A549 (cell line): ENCODE measurements at regions not wholly inside any gene's neighbourhood (a gene's known extent, or its start where the extent isn't known, plus 50 kb on each side); places are given as distances from the start of the nearest gene placed in this dataset.

Experiments
- ATAC-seq, 2 experiments: fragments of 200-7000 bp in 1 of 2; fragments of >200 bp in 1 of 2; cut with Nextera tagmentation in 1 of 2; cut with Tn5 transposase in 1 of 2; 3 replicates each; pipeline versions ENCODE4 v1.8.0 to v1.9.1; 2018 to 2020; ENCODE audit warnings: mild to moderate bottlenecking in 1 of 2, moderate library complexity in 1 of 2
- CTCF ChIA-PET: fragments of 300-600 bp; sonication (Branson Sonifier 250); formaldehyde crosslinking; extraction: SDS; loops from one replicate; lab custom pipeline; 2021; ENCODE audit warnings: antibody characterized with exemption, inconsistent platforms; lab: Yijun Ruan, JAX
- POLR2A ChIA-PET: fragments of 350-600 bp; formaldehyde crosslinking; extraction: SDS; loops from one replicate; lab custom pipeline; 2021; ENCODE audit warnings: antibody characterized with exemption, inconsistent platforms; lab: Yijun Ruan, JAX
- DNase-seq, 2 experiments: peaks; one replicate each; pipeline versions ENCODE4 v3.0.0 to v3.0.0-alpha.2; 2011 to 2016; ENCODE audit warnings: low read depth in 1 of 2, low spot score in 1 of 2
- FAIRE-seq: peaks from 2 replicates; lab custom pipeline; 2011; peaks lifted over from hg19 to GRCh38; lab: Jason Lieb, UNC
- H3K27ac ChIP-seq, 2 experiments: fragments of >200 bp; sonication (Bioruptor Twin); formaldehyde crosslinking; 3 replicates each; pipeline ENCODE4 v1.5.1; 2016 to 2017
- H3K4me1 ChIP-seq: fragments of >200 bp; sonication (Bioruptor Twin); formaldehyde crosslinking; 3 replicates; pipeline ENCODE4 v1.6.1; 2016
- H3K4me2 ChIP-seq: fragments of >200 bp; sonication (Bioruptor Twin); formaldehyde crosslinking; 3 replicates; pipeline ENCODE4 v1.6.1; 2016
- H3K4me3 ChIP-seq: fragments of >200 bp; sonication (Bioruptor Twin); formaldehyde crosslinking; 3 replicates; pipeline ENCODE4 v1.5.1; 2016
- H3K9me3 ChIP-seq: fragments of >200 bp; sonication (Bioruptor Twin); formaldehyde crosslinking; 3 replicates; pipeline ENCODE4 v1.6.1; 2016
- BHLHE40 ChIP-seq: IDR thresholded peaks from 2 replicates; pipeline ENCODE4 v1.6.1; 2012; ENCODE audit warnings: low read depth, low read length, inconsistent platforms
- CBX2 ChIP-seq: fragments of 200-600 bp; sonication (generic); IDR thresholded peaks from 2 replicates; pipeline ENCODE4 v1.6.1; 2016; ENCODE audit warnings: low read depth, mild to moderate bottlenecking, borderline replicate concordance
- EHF ChIP-seq: fragments of 250-450 bp; sonication (Bioruptor Pico); IDR thresholded peaks from 2 replicates; pipeline ENCODE4 v1.5.0; 2020; ENCODE audit warnings: mild to moderate bottlenecking
- EP300 ChIP-seq, 2 experiments: fragments of >200 bp; sonication (Bioruptor Twin); formaldehyde crosslinking; IDR thresholded peaks; 2 replicates in 1 of 2; 3 replicates in 1 of 2; pipeline ENCODE4 v1.6.1; 2016 to 2017
- FOSB ChIP-seq: fragments of 250-450 bp; sonication (Bioruptor Pico); IDR thresholded peaks from 2 replicates; pipeline ENCODE4 v1.5.0; 2020; ENCODE audit warnings: mild to moderate bottlenecking, moderate library complexity
- FOSL2 ChIP-seq, 2 experiments: fragments of 450-650 bp in 1 of 2; fragments of >200 bp in 1 of 2; sonication (Bioruptor Twin) in 1 of 2; formaldehyde crosslinking; IDR thresholded peaks; 2 replicates each; pipeline versions ENCODE4 v1.5.0 to v1.6.1; 2016 to 2020; ENCODE audit warnings: mild to moderate bottlenecking in 1 of 2, moderate library complexity in 1 of 2
- FOXS1 ChIP-seq: fragments of 250-450 bp; sonication (Bioruptor Pico); IDR thresholded peaks from 2 replicates; pipeline ENCODE4 v1.5.0; 2020; ENCODE audit warnings: mild to moderate bottlenecking, moderate library complexity
- GATA3 ChIP-seq: IDR thresholded peaks from 2 replicates; pipeline ENCODE4 v1.6.1; 2012; ENCODE audit warnings: borderline replicate concordance
- HDAC2 ChIP-seq: fragments of 200-600 bp; sonication (generic); IDR thresholded peaks from 2 replicates; pipeline ENCODE4 v1.6.1; 2016
- HEYL ChIP-seq: fragments of 250-450 bp; sonication (Bioruptor Pico); IDR thresholded peaks from 2 replicates; pipeline ENCODE4 v1.8.0; 2021; ENCODE audit warnings: mild to moderate bottlenecking, moderate library complexity
- HOXB13 ChIP-seq: fragments of 250-450 bp; sonication (Bioruptor Pico); IDR thresholded peaks from 2 replicates; pipeline ENCODE4 v1.5.0; 2020; ENCODE audit warnings: low read depth, mild to moderate bottlenecking, moderate library complexity
- HOXB5 ChIP-seq: fragments of 250-450 bp; sonication (Bioruptor Pico); IDR thresholded peaks from 2 replicates; pipeline ENCODE4 v1.5.0; 2020; ENCODE audit warnings: mild to moderate bottlenecking, moderate library complexity
- JUN ChIP-seq, 2 experiments: fragments of >200 bp; sonication (Bioruptor Twin); formaldehyde crosslinking; IDR thresholded peaks; 2 replicates in 1 of 2; 3 replicates in 1 of 2; pipeline ENCODE4 v1.6.1; 2016 to 2017
- JUNB ChIP-seq: fragments of >200 bp; sonication (Bioruptor Twin); formaldehyde crosslinking; IDR thresholded peaks from 2 replicates; pipeline ENCODE4 v1.6.1; 2016
- KDM1A ChIP-seq: fragments of 200-600 bp; sonication (generic); IDR thresholded peaks from 2 replicates; pipeline ENCODE4 v1.6.1; 2016; ENCODE audit warnings: low read depth, mild to moderate bottlenecking
- KDM5A ChIP-seq: fragments of 200-600 bp; sonication (generic); IDR thresholded peaks from 2 replicates; pipeline ENCODE4 v1.6.1; 2016; ENCODE audit warnings: antibody characterized with exemption, mild to moderate bottlenecking
- MAZ ChIP-seq: fragments of 150-350 bp; IDR thresholded peaks from 2 replicates; pipeline ENCODE4 v1.6.1; 2014; ENCODE audit warnings: antibody characterized with exemption, low read depth, low read length, borderline replicate concordance
- MYC ChIP-seq: IDR thresholded peaks from 2 replicates; pipeline ENCODE4 v1.6.1; 2012; ENCODE audit warnings: mild to moderate bottlenecking, inconsistent platforms, low read length, improper control_type of control experiment, borderline replicate concordance
- NFE2L2 ChIP-seq: fragments of 150-350 bp; conservative IDR thresholded peaks from 2 replicates; pipeline ENCODE4 v1.6.1; 2014; ENCODE audit warnings: low read length
- NPAS2 ChIP-seq: fragments of 250-450 bp; sonication (Bioruptor Pico); IDR thresholded peaks from 2 replicates; pipeline ENCODE4 v1.8.0; 2022; ENCODE audit warnings: mild to moderate bottlenecking, moderate library complexity, borderline replicate concordance
- NR3C1 ChIP-seq: fragments of >200 bp; sonication (Bioruptor Twin); formaldehyde crosslinking; IDR thresholded peaks from 3 replicates; pipeline ENCODE4 v1.6.1; 2017
- PHF8 ChIP-seq: fragments of 200-600 bp; sonication (generic); IDR thresholded peaks from 2 replicates; pipeline ENCODE4 v1.6.1; 2016; ENCODE audit warnings: low read depth, mild to moderate bottlenecking, antibody characterized with exemption, moderate library complexity, borderline replicate concordance
- POLR2AphosphoS2 ChIP-seq: conservative IDR thresholded peaks from 2 replicates; pipeline ENCODE4 v1.6.1; 2012; ENCODE audit warnings: low read length, improper control_type of control experiment, inconsistent platforms
- RAD21 ChIP-seq, 2 experiments: fragments of >200 bp in 1 of 2; sonication (Bioruptor Twin) in 1 of 2; formaldehyde crosslinking in 1 of 2; IDR thresholded peaks in 1 of 2; conservative IDR thresholded peaks in 1 of 2; 2 replicates in 1 of 2; 3 replicates in 1 of 2; pipeline ENCODE4 v1.6.1; 2012 to 2018; ENCODE audit warnings: inconsistent platforms in 1 of 2
- RARB ChIP-seq: fragments of 250-450 bp; sonication (Bioruptor Pico); IDR thresholded peaks from 2 replicates; pipeline ENCODE4 v1.8.0; 2021; ENCODE audit warnings: mild to moderate bottlenecking, moderate library complexity
- RCOR1 ChIP-seq: fragments of 150-350 bp; IDR thresholded peaks from 2 replicates; pipeline ENCODE4 v1.6.1; 2014; ENCODE audit warnings: antibody characterized with exemption, low read length, low read depth
- RFX5 ChIP-seq: fragments of 450-650 bp; IDR thresholded peaks from 2 replicates; pipeline ENCODE4 v1.7.1; 2014; ENCODE audit warnings: antibody characterized with exemption, mild to moderate bottlenecking, moderate library complexity
- TFCP2L1 ChIP-seq: fragments of 250-450 bp; sonication (Bioruptor Pico); IDR thresholded peaks from 2 replicates; pipeline ENCODE4 v1.5.0; 2021; ENCODE audit warnings: mild to moderate bottlenecking
- ZC3H11A ChIP-seq: fragments of 450-650 bp; IDR thresholded peaks from 2 replicates; pipeline ENCODE4 v1.6.1; 2014; ENCODE audit warnings: antibody characterized with exemption, mild to moderate bottlenecking
- ZNF302 ChIP-seq: fragments of 250-450 bp; sonication (Bioruptor Pico); IDR thresholded peaks from 2 replicates; pipeline ENCODE4 v1.9.0; 2021; ENCODE audit warnings: inconsistent platforms, mild to moderate bottlenecking, moderate library complexity
- WGBS: methylation state at CpG from one replicate; pipeline ENCODE4 v1.1.6; 2017; ENCODE audit errors: missing lambda C conversion rate; 5-methylcytosine and 5-hydroxymethylcytosine counted together
- TF ChIP-seq, protein P1 (sequence below): fragments of 200-600 bp; sonication (generic); IDR thresholded peaks from 2 replicates; pipeline ENCODE4 v1.6.1; 2016; ENCODE audit warnings: antibody characterized with exemption, mild to moderate bottlenecking, moderate library complexity
- TF ChIP-seq, protein P2 (sequence below): fragments of >200 bp; sonication (Bioruptor Twin); formaldehyde crosslinking; IDR thresholded peaks from 2 replicates; pipeline ENCODE4 v1.6.1; 2016
- TF ChIP-seq, protein P3 (sequence below): fragments of 250-450 bp; sonication (Bioruptor Pico); IDR thresholded peaks from 2 replicates; pipeline ENCODE4 v1.5.0; 2021; ENCODE audit warnings: mild to moderate bottlenecking, moderate library complexity, borderline replicate concordance

DNA sequence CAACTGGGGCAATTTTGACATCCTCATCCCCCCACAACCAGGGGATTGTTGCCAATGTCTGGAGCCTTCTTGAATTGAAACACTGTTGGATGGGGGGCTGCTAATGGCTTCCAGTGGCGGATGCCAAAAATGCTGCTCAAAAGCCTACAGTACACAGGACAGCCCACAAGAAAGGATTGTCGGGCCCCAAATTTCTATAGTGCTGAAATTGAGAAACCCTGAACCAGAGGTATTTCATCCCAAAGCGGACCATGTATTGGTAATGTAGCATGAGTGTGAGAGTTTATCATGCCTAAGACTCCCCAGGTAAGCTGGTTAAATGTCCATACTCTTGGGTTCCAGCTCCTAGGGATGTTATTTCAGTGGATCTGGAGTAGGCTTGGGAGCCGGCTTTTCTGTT is 544.0 kb downstream of the BCL11B start:
- 13% methylated on average over 4 of the region's 4 CpGs for WGBS
- no peak for TF ChIP-seq HDAC2
- no peak for TF ChIP-seq RAD21 (conservative IDR thresholded peaks at IDR 0.05 in 1 of 2, IDR thresholded peaks at IDR 0.05 in 1 of 2)
- no peak for TF ChIP-seq RFX5
- TF ChIP-seq TFCP2L1: no peak
- no peak for TF ChIP-seq KDM1A
- TF ChIP-seq EP300 (IDR thresholded peaks at IDR 0.05): no peak
- H3K9me3 ChIP-seq: no peaks in the 10 kb centered on the region
- no peak overlapping the region for H3K27ac ChIP-seq
- no peak for ATAC-seq
- FAIRE-seq: no peak
- ChIA-PET CTCF (no interaction called here), POLR2A (no interaction called here)
- no peaks in the 10 kb centered on the region for H3K4me1 ChIP-seq
- H3K4me2 ChIP-seq: no peak overlapping the region
- no peak for DNase-seq
- H3K4me3 ChIP-seq: no peak overlapping the region

DNA sequence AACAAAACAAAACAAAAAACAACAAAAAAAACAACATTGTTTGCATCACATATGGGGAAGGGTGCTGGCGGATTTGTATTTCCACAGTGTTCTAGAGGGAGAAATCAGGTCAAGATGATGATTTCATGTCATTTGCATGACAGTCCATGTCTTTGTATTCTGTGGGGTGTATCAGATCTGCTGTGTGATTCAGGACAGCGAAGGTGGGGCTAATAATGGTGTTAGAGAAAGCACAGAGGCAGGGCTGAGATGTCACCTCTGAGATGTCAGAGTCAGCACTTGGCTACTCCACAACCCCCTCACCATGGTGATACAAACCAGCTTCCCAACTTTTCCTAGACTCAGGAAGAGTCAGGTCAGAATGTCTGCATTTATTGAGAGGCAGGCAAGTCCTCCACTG is 543.2 kb downstream of the BCL11B start:
- FAIRE-seq: no peak
- 3% methylated on average over 2 of the region's 2 CpGs for WGBS
- CTCF ChIA-PET: no interaction called here

DNA sequence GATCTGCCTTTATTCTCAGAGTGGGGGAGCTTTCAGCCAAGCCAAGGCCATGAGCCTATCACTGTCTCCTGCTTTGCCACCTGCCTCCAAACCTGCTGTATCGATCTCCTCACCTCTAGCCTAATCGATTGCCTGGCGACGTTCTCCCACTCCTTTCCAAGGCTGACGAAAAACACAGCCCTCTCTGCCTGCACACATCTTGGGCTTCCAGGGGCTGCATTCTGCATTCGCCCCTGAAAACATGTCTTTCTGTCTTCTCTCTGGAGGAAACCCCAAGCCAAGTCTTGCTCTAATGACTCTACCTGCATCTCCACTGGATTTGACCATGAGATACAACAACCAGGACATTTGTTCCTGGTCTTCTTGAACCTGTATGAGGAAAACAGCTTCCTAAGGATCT is 540.7 kb downstream of the BCL11B start:
- no peaks in the 10 kb centered on the region for H3K4me1 ChIP-seq
- ChIA-PET POLR2A (no interaction called here), CTCF (no interaction called here)
- no peak for ATAC-seq
- no peak for DNase-seq
- H3K27ac ChIP-seq: no peak overlapping the region
- H3K4me3 ChIP-seq: no peak overlapping the region
- TF ChIP-seq NPAS2: no peak
- TF ChIP-seq KDM5A: no peak
- TF ChIP-seq CBX2: no peak
- TF ChIP-seq FOSB (CRISPR knock-in tag): no peak
- no peak for TF ChIP-seq MAZ
- no peak for TF ChIP-seq MYC
- TF ChIP-seq RCOR1: no peak
- no peak for TF ChIP-seq NFE2L2
- no peak for TF ChIP-seq RARB
- TF ChIP-seq NR3C1: no peak
- no peak for TF ChIP-seq EHF (CRISPR knock-in tag)
- TF ChIP-seq EP300 (IDR thresholded peaks at IDR 0.05): no peak
- no peak for TF ChIP-seq PHF8
- TF ChIP-seq ZC3H11A: no peak
- TF ChIP-seq HOXB5 (CRISPR knock-in tag): no peak
- FAIRE-seq: no peak
- 35% methylated on average over 6 of the region's 6 CpGs for WGBS
- H3K4me2 ChIP-seq: no peak overlapping the region
- no peaks in the 10 kb centered on the region for H3K9me3 ChIP-seq

More for the DNA sequence above, 543.2 kb downstream of the BCL11B start:
- Histone ChIP-seq H3K9me3 (no peaks in the 10 kb centered on the region), H3K27ac (no peak overlapping the region), H3K4me3 (no peak overlapping the region), H3K4me2 (no peak overlapping the region), H3K4me1 (no peaks in the 10 kb centered on the region)
- TF ChIP-seq HOXB13 (no peak), GATA3 (no peak), ZNF302 (CRISPR knock-in tag) (no peak), BHLHE40 (no peak), MYC (no peak), FOSL2 (IDR thresholded peaks at IDR 0.05) (no peak), FOSL2 (CRISPR knock-in tag; IDR thresholded peaks at IDR 0.05) (no peak), JUNB (no peak), NFE2L2 (no peak), NPAS2 (no peak), FOXS1 (CRISPR knock-in tag) (no peak), POLR2AphosphoS2 (no peak), KDM5A (no peak), ZC3H11A (no peak), JUN (IDR thresholded peaks at IDR 0.05) (no peak), RAD21 (conservative IDR thresholded peaks at IDR 0.05 in 1 of 2, IDR thresholded peaks at IDR 0.05 in 1 of 2) (no peak), HEYL (no peak), PHF8 (no peak)
- TF ChIP-seq, protein P1, sequence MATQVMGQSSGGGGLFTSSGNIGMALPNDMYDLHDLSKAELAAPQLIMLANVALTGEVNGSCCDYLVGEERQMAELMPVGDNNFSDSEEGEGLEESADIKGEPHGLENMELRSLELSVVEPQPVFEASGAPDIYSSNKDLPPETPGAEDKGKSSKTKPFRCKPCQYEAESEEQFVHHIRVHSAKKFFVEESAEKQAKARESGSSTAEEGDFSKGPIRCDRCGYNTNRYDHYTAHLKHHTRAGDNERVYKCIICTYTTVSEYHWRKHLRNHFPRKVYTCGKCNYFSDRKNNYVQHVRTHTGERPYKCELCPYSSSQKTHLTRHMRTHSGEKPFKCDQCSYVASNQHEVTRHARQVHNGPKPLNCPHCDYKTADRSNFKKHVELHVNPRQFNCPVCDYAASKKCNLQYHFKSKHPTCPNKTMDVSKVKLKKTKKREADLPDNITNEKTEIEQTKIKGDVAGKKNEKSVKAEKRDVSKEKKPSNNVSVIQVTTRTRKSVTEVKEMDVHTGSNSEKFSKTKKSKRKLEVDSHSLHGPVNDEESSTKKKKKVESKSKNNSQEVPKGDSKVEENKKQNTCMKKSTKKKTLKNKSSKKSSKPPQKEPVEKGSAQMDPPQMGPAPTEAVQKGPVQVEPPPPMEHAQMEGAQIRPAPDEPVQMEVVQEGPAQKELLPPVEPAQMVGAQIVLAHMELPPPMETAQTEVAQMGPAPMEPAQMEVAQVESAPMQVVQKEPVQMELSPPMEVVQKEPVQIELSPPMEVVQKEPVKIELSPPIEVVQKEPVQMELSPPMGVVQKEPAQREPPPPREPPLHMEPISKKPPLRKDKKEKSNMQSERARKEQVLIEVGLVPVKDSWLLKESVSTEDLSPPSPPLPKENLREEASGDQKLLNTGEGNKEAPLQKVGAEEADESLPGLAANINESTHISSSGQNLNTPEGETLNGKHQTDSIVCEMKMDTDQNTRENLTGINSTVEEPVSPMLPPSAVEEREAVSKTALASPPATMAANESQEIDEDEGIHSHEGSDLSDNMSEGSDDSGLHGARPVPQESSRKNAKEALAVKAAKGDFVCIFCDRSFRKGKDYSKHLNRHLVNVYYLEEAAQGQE: no peak
- TF ChIP-seq, protein P2, sequence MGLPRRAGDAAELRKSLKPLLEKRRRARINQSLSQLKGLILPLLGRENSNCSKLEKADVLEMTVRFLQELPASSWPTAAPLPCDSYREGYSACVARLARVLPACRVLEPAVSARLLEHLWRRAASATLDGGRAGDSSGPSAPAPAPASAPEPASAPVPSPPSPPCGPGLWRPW: no peak
- TF ChIP-seq, protein P3, sequence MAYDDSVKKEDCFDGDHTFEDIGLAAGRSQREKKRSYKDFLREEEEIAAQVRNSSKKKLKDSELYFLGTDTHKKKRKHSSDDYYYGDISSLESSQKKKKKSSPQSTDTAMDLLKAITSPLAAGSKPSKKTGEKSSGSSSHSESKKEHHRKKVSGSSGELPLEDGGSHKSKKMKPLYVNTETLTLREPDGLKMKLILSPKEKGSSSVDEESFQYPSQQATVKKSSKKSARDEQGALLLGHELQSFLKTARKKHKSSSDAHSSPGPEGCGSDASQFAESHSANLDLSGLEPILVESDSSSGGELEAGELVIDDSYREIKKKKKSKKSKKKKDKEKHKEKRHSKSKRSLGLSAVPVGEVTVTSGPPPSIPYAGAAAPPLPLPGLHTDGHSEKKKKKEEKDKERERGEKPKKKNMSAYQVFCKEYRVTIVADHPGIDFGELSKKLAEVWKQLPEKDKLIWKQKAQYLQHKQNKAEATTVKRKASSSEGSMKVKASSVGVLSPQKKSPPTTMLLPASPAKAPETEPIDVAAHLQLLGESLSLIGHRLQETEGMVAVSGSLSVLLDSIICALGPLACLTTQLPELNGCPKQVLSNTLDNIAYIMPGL (CRISPR knock-in tag): no peak
- ATAC-seq: no peak
- POLR2A ChIA-PET: no interaction called here
- no peak for DNase-seq
